A673 (cell line): ENCODE measurements at regions not wholly inside any gene's neighbourhood (a gene's known extent, or its start where the extent isn't known, plus 50 kb on each side); places are given as distances from the start of the nearest gene placed in this dataset.

Source experiments
- BruUV-seq: library from RNA; stranded (reverse); fragments of 400-500 nt; replicated peaks from 2 replicates; lab custom pipeline; 2021; lab: Mats Ljungman, UMichigan
- CTCF ChIA-PET: fragments of 300-600 bp; sonication (Branson Sonifier 250); formaldehyde crosslinking; loops from one replicate; lab custom pipeline; 2022; ENCODE audit warnings: antibody characterized with exemption; lab: Charles Lee
- POLR2A ChIA-PET: fragments of 300-600 bp; sonication (Branson Sonifier 250); formaldehyde crosslinking; loops from one replicate; lab custom pipeline; 2022; ENCODE audit warnings: antibody characterized with exemption; ENCODE audit not compliant: low non-redundant PET; lab: Charles Lee
- DNase-seq: peaks from one replicate; pipeline ENCODE4 v3.0.0-alpha.2; 2015; ENCODE audit warnings: low spot score
- H3K27ac ChIP-seq: fragments of 200-600 bp; sonication (generic); 2 replicates; pipeline ENCODE4 v1.5.1; 2016; ENCODE audit warnings: mixed run types, low read depth, mild to moderate bottlenecking, mixed read lengths, antibody characterized with exemption, low read length; ENCODE audit not compliant: poor library complexity, severe bottlenecking
- H3K27me3 ChIP-seq: fragments of 200-600 bp; sonication (generic); replicated peaks from 2 replicates; pipeline ENCODE4 v1.6.1; 2017; ENCODE audit warnings: mixed run types, low read depth, mild to moderate bottlenecking, mixed read lengths, antibody characterized with exemption, low read length; ENCODE audit not compliant: insufficient read depth, poor library complexity
- H3K36me3 ChIP-seq: fragments of 200-600 bp; sonication (generic); 2 replicates; pipeline ENCODE4 v1.6.1; 2016; ENCODE audit warnings: mixed run types, mild to moderate bottlenecking, mixed read lengths, antibody characterized with exemption, low read length; ENCODE audit not compliant: insufficient read depth, poor library complexity, severe bottlenecking
- H3K4me1 ChIP-seq: fragments of 200-600 bp; sonication (generic); 2 replicates; pipeline ENCODE4 v1.6.1; 2017; ENCODE audit warnings: mixed run types, mild to moderate bottlenecking, mixed read lengths, antibody characterized with exemption, low read length; ENCODE audit not compliant: insufficient read depth, poor library complexity, severe bottlenecking
- H3K4me3 ChIP-seq: fragments of 200-600 bp; sonication (generic); 2 replicates; pipeline ENCODE4 v1.5.1; 2016; ENCODE audit warnings: low read depth, mixed run types, mild to moderate bottlenecking, mixed read lengths, low read length; ENCODE audit not compliant: poor library complexity, severe bottlenecking
- H3K9me3 ChIP-seq: fragments of 200-600 bp; sonication (generic); 2 replicates; pipeline ENCODE4 v1.6.1; 2016; ENCODE audit warnings: mixed run types, low read depth, mild to moderate bottlenecking, mixed read lengths, antibody characterized with exemption, low read length; ENCODE audit not compliant: poor library complexity, severe bottlenecking
- CTCF ChIP-seq: fragments of 300-800, 200-600 bp; sonication (generic); conservative IDR thresholded peaks from 2 replicates; pipeline ENCODE4 v1.5.1; 2017; ENCODE audit warnings: low read depth, mild to moderate bottlenecking, antibody characterized with exemption, low read length, moderate library complexity, mixed read lengths
- EZH2 ChIP-seq: fragments of 200-600 bp; sonication (generic); IDR thresholded peaks from 2 replicates; pipeline ENCODE4 v1.6.1; 2017; ENCODE audit warnings: borderline replicate concordance, low read depth, mild to moderate bottlenecking, mixed read lengths, antibody characterized with exemption, low read length; ENCODE audit not compliant: poor library complexity, severe bottlenecking
- intact Hi-C: fragments of 100-400 bp; cut with micrococcal nuclease; formaldehyde crosslinking; loops from one replicate; pipeline ENCODE4 v1.10.0; 2022; ENCODE audit not compliant: unreplicated experiment

- Histone ChIP-seq H3K27ac (no peak overlapping the region), H3K4me3 (no peak overlapping the region), H3K27me3 (no peaks in the 10 kb centered on the region), H3K4me1 (peaks cover 25% of the 10 kb centered on the region), H3K36me3 (no peaks in the 10 kb centered on the region), H3K9me3 (no peaks in the 10 kb centered on the region)
- BruUV-seq = no TSS peak
- POLR2A ChIA-PET = no interaction called here
- no peak for DNase-seq
- CTCF ChIA-PET = no interaction called here
- no peak for TF ChIP-seq CTCF
- intact Hi-C loops = loop anchor here (10.0 kb wide), 1 partner anchor 128 kb away; no protein-coding TSS in a partner anchor
These were observed 312.6 kb downstream of the STIM2 start for GRCh38 chr4:27173280-27173679.

- TF ChIP-seq CTCF = peak; percentile 75
- TF ChIP-seq EZH2 = no peak
- no peaks in the 10 kb centered on the region for H3K9me3 ChIP-seq
- intact Hi-C loops = loop anchor here (1.0 to 10.0 kb wide), 3 partner anchors 132 to 496 kb away; no protein-coding TSS in a partner anchor
- H3K36me3 ChIP-seq = no peaks in the 10 kb centered on the region
- peak overlapping the region; percentile 53 for H3K27ac ChIP-seq
- peak; percentile 84 for DNase-seq
- CTCF ChIA-PET = interaction anchor here (0.5 to 1.0 kb wide), 4 partner anchors 128 to 1033 kb away, joined by 3 to 5 read pairs (median 4); no protein-coding TSS in a partner anchor
- peaks cover 25% of the 10 kb centered on the region for H3K4me1 ChIP-seq
- no peak overlapping the region for H3K4me3 ChIP-seq
- H3K27me3 ChIP-seq = no peaks in the 10 kb centered on the region
- POLR2A ChIA-PET = no interaction called here
- no TSS peak for BruUV-seq
These were observed 315.8 kb downstream of the STIM2 start for GRCh38 chr4:27176400-27176799.

- no peaks in the 10 kb centered on the region for H3K36me3 ChIP-seq
- no TSS peak for BruUV-seq
- CTCF ChIA-PET = interaction anchor here (0.5 to 1.0 kb wide), 4 partner anchors 128 to 1033 kb away, joined by 3 to 5 read pairs (median 4); no protein-coding TSS in a partner anchor
- intact Hi-C loops = loop anchor here (1.0 to 10.0 kb wide), 3 partner anchors 132 to 495 kb away; no protein-coding TSS in a partner anchor
- H3K4me1 ChIP-seq = peaks cover 25% of the 10 kb centered on the region
- H3K9me3 ChIP-seq = no peaks in the 10 kb centered on the region
- H3K27me3 ChIP-seq = no peaks in the 10 kb centered on the region
- no peak for TF ChIP-seq CTCF
- TF ChIP-seq EZH2 = no peak
- no peak overlapping the region for H3K4me3 ChIP-seq
- H3K27ac ChIP-seq = no peak overlapping the region
- POLR2A ChIA-PET = no interaction called here
- DNase-seq = peak; percentile 15
These were observed 316.2 kb downstream of the STIM2 start for GRCh38 chr4:27176881-27177280.
